HG02938 (cell line): ENCODE measurements at regions not wholly inside any gene's neighbourhood (a gene's known extent, or its start where the extent isn't known, plus 50 kb on each side); places are given as distances from the start of the nearest gene placed in this dataset.
"Not testable (repeated sequence)": the region's sequence is repeated elsewhere in the genome, so short reads cannot be mapped to it uniquely, and the experiment has no call there.

Experiments
- ATAC-seq: cut with Tn5 transposase; IDR thresholded peaks from one replicate; pipeline ENCODE4 v1.9.1; 2021; ENCODE audit warnings: mild to moderate bottlenecking, moderate library complexity; ENCODE audit not compliant: unreplicated experiment

DNA sequence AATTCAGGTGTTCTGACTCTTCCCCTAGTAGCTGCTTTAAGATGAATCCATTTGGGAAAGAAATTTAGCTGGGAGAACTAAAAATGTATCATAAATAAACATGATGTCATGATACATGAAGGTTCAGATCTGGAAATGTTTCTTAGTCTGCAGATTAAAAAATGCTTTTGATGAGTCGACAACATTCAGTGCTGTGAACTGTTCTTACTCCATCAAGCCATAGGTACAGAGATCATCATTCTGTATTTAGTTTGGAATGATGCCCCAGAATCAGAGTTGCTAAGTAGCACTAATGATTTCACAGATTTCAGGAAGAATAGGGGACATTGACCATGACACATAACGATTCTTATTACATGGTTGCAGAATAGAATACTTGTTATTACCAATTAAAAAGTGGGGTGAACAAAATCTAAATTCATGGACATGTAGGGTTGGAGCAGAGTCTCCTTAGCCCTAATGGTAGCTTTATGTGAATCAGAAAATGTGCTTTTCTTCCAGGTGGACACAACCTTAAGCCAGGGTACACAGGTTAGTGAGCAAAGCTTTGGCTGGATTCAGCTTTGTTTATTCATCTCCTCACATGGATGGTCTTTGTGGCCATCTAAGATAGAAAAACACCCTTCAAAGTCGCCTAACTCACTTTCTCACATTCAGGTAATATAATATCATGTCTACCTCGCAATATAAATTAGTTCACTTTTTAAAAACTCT lies 205.4 kb upstream of the SEL1L start:
- ATAC-seq, result no peak

- ATAC-seq, result no peak
Observed at GRCh38 chr14:81743605-81744004, 210.0 kb upstream of the SEL1L start.

DNA sequence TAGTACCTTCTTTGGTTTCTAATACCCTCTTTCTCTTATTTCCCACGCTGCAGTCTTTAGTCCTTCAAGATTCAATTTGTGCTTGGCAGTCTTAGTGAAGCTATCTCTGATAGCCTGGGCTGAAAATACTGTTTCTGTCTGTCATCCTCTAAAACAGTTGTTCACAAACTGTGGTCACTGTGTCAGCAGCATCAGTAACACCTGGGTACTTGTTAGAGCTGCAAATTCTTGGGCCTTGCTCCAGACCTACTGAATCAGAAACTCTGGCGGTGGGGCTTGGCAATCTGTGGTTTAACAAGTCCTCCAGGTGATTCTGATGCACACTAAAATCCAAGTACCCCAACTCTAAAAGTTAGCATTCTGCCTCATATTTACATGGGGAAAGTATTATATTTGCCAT lies 217.5 kb upstream of the SEL1L start:
- no peak for ATAC-seq

GRCh38 chr14:81759541-81759940 lies 225.9 kb upstream of the SEL1L start:
- ATAC-seq, result no peak

DNA sequence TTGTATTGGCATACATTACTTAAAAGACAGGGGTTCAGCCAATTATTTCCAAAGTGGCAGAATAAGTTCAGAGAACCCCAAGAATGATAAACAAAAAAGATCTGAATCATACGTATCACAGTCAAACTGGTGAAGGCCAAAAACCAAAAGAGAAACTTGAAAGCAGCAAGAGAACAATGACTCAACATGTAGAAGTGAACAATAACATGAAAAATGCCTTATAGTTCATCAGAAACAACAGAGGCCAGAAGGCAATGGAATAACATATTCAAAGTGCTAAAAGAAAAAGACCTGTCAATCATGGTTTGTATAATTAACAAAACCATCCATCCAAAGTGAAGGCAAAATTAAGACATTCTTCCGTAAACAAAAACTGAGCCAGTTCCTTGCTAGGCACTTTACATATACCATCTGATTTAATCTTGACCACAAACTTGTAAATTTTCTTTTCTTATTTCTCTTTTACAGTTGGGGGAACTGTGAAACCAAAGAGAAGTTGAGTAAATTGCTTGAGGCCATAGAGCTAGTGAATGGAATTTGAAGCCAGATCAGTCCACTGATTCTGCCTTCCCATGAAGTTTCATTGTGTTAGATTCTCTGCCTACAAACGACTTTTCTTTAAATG lies 232.1 kb upstream of the SEL1L start:
- ATAC-seq, result no peak

DNA sequence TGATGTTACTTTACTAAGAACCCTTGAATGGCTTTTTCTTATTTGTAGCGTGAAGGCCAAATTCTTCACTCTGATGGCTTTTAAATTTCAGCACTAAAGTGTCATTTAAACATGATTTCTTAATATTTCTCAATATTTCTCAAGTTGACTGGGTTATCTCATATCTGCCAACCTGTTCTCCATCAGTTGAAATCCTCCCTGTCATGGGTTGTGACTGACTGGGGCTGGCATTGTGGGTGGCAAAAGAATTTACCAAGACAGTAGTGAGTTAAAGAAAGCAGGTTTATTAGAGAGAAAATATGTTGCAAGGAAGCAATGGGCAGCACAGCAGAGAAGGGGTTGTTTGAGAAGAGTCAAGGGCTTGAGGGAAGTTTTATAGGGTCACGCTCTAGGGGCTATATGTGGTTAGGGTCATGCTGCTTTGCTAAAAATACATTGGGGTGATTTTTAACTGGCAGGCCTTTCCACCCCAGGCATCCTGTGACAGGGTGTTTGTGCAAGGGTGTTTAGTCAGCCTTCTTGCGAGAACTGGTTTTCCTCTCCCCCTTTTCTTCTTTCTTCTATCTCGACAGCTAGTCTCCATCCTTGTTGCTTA lies 232.8 kb upstream of the SEL1L start:
- ATAC-seq, result no peak

- no peak for ATAC-seq
Observed at GRCh38 chr14:81767266-81767995, 233.8 kb upstream of the SEL1L start.

- no peak for ATAC-seq
Observed at GRCh38 chr14:81771651-81772275, 238.1 kb upstream of the SEL1L start.

DNA sequence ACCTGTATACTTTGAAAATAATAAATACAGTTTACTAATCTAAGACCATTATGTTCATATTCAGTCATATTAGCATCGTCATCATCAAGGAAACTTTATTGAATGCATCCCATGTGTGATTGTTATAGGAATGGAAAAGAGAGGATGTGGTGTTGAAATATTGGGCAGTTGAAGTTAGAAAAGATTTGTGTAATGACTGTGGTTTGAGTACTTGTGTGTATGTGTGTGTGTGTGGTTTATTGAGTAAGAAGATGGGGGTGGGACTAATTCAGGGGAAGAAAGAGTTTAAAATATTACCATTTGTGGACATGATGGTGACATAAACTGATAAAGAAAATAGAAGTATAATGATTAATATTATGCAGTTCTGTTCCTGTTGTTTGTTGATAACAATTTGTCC lies 238.7 kb upstream of the SEL1L start:
- ATAC-seq, result no peak

DNA sequence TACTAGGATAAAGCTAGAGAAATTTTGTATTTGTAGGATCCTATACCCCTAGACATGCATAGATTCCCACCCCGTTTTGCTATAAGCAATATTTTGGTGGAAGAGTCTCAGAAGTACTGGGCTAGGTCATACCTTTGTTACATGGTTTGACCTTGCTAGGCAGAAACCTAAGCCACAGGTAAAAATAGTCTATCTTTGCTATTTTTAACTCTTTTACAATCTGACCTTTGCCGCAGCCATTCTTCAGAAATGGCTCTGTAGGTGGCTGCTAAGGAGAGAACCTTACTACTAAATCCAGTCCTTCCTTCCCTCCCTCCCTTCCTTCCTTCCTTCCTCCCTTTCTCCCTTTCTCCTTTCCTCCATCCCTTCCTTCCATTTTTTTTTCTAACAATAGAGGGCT lies 242.9 kb upstream of the SEL1L start:
- ATAC-seq, result no peak

- ATAC-seq, result not testable (repeated sequence)
Observed at GRCh38 chr14:81781798-81782197, 248.1 kb upstream of the SEL1L start.

DNA sequence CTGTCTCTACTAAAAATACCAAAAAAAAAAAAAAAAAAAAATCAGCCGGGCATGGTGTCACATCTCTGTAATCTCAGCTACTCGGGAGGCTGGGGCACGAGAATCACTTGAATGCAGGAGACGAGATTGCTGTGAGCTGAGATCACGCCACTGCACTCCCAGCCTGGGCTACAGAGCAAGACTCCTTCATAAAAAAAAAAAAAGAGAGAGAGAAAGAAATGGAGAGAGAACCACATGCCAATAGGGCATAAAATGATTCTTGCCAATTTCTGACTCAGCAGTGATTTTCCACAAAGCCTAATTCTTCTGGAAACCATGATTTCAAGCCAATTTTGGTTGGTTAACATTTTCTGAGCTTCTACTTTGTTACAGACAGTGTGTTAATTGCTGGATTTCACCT lies 250.4 kb upstream of the SEL1L start:
- ATAC-seq, result no peak

- no peak for ATAC-seq
Observed at GRCh38 chr14:81797315-81797714, 263.7 kb upstream of the SEL1L start.

DNA sequence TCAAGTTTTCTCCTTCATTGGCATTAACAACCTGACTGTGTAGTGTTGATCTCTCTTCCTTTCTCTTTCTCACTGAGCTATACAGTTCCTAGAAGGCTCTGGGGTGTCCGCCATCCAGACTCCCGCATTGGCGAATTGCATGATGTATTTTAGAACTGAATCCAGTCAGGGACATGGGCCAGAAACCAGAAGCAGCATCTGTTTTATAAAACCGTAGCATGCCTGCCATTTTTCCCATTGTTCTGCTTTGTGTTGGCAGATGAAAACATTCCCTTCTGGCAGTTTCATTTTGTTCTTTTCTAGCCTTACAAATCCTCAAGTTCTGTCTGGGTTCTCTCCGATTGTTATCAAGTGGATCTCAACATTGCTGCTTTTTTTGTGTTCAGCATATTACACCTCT lies 268.3 kb upstream of the SEL1L start:
- ATAC-seq, result no peak

GRCh38 chr14:81802341-81802740 lies 268.7 kb upstream of the SEL1L start:
- no peak for ATAC-seq

GRCh38 chr14:81805785-81806184 lies 272.1 kb upstream of the SEL1L start:
- ATAC-seq, result no peak

GRCh38 chr14:81811705-81812269 lies 278.1 kb upstream of the SEL1L start:
- no peak for ATAC-seq

DNA sequence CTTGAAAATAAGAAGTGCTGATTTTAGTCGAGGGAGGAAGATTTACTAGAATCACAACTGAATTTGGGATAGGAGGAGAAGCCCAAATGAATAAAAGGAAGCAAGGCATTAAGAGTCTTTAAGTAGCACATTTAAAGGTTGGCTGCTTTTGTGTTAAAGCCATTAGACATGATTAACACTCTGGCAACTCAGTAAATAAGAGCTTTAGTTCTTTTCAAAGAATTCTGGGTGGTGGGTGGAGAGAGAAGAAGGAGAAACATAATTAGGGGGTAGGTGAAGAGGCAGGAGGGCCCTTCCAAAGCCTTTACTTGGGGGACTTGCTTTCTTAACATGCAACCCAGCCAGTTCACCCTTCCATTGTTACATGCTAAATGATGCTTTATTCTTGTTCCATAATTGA lies 284.6 kb upstream of the SEL1L start:
- ATAC-seq, result no peak

GRCh38 chr14:81819344-81819743 lies 285.7 kb upstream of the SEL1L start:
- ATAC-seq, result no peak

DNA sequence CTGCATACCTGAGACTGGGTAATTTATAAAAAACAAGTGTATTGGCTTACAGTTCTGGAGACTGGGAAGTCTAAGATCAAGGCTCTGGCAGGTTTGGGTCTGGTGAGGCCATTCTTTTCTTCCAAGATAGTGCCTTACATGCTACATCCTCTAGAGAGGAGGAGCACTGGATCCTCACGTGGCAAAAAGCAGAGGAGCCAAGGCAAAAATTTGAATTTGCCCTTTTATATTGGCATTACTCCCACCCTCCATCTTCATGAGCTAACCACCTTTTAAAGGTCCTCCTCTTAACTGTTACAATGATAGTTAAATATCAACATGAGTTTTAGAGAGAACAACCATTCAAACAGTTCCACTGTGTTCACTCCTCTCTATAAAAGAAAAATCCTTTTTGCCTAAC lies 286.3 kb upstream of the SEL1L start:
- ATAC-seq, result no peak

- no peak for ATAC-seq
Observed at GRCh38 chr14:81826081-81826480, 292.4 kb upstream of the SEL1L start.
